GM12873 (cell line): ENCODE measurements at regions not wholly inside any gene's neighbourhood (a gene's known extent, or its start where the extent isn't known, plus 50 kb on each side); places are given as distances from the start of the nearest gene placed in this dataset.

Source experiments
- CTCF ChIP-seq: IDR thresholded peaks from 2 replicates; pipeline ENCODE4 v1.5.1; 2012; ENCODE audit warnings: low read depth, mild to moderate bottlenecking, moderate library complexity, low read length, control low read depth; ENCODE audit not compliant: insufficient read depth; ENCODE audit errors: missing control alignments

GRCh38 chr15:91692596-91692995, 160.9 kb upstream of the SLCO3A1 start:
- TF ChIP-seq CTCF, result no peak

- no peak for TF ChIP-seq CTCF
These were observed 159.2 kb upstream of the SLCO3A1 start for GRCh38 chr15:91694131-91694830.

GRCh38 chr15:91694831-91695210, 158.7 kb upstream of the SLCO3A1 start:
- no peak for TF ChIP-seq CTCF

- no peak for TF ChIP-seq CTCF
These were observed 157.7 kb upstream of the SLCO3A1 start for GRCh38 chr15:91695799-91696198.

- no peak for TF ChIP-seq CTCF
These were observed 156.5 kb upstream of the SLCO3A1 start for GRCh38 chr15:91696981-91697380.

GRCh38 chr15:91698241-91698640, 155.3 kb upstream of the SLCO3A1 start:
- no peak for TF ChIP-seq CTCF

GRCh38 chr15:91699741-91700140, 153.8 kb upstream of the SLCO3A1 start:
- TF ChIP-seq CTCF, result no peak
